ENCODE measurements at regions not wholly inside any gene's neighbourhood (a gene's known extent, or its start where the extent isn't known, plus 50 kb on each side); places are given as distances from the start of the nearest gene placed in this dataset.

- CTCF ChIA-PET: no interaction called here
Observed at GRCh38 chr15:97165205-97165604, 795.3 kb upstream of the ARRDC4 start.

DNA sequence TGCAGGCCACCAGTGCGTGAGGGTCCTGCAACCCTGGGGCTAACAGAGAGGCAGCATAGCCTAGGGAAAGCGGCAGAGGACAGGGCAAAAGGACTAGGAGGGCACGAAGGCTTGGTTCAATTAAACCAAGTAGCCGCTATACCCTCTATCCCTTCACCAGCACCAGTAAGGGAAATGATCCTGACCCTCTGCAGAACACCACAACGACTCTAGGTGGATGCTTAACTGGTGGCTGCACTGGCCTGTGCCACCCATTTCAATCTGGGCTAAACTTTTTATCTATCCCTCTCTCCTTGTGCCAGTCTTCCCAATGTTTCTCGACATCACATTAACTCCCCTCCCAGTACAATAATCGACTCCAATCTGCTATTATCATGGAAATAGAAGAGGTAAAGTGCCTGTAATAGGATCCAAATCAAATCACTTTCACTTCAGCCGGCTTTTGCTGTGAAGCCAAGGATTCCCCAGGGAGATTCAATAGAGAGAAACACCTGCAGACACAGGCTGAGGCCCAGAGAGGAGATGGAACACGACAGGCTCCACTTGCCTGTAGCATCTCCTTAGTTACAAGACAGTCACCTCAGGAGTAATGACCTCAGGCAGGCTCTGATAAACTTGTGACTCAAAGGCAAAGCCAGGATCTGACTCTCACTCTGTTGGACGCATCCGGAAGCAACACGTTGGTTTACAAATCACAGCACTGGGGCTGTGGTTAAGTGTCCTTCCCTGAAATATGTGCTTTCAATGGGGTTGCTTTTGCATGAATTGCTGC is 791.6 kb upstream of the ARRDC4 start:
- ChIA-PET CTCF (no interaction called here), POLR2A (no interaction called here)
- TF ChIP-seq CTCF (IDR thresholded peaks at IDR 0.05; ENCODE audit: control extremely low read depth, extremely low read depth, low read depth, missing control alignments): no peak
- DNase-seq (ENCODE audit: extremely low spot score): no peak

More at GRCh38 chr15:97165205-97165604, 795.3 kb upstream of the ARRDC4 start:
- POLR2A ChIA-PET: no interaction called here
- no peak for DNase-seq (ENCODE audit: extremely low spot score)
- no peak for TF ChIP-seq CTCF (IDR thresholded peaks at IDR 0.05; ENCODE audit: control extremely low read depth, extremely low read depth, low read depth, missing control alignments)

DNA sequence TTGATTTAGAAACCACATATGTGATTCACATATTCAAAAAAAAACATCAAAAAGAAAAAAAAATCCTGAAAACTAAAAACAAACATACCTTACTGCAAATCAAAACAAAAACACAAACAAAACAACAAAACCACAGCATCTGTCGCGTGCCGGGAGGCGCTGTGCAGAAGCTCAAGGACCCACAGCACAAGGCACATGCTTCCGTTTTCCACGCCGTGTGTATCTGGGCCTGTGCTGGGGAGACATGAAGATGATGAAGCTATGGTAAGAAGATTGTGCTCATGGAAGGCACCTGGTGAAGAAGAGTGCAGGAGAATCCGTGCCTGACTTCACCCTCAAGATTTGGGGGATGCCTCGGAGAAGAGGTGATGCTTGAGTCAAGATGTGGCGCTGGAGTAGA is 788.9 kb upstream of the ARRDC4 start:
- no peak for TF ChIP-seq CTCF (IDR thresholded peaks at IDR 0.05; ENCODE audit: control extremely low read depth, extremely low read depth, low read depth, missing control alignments)
- CTCF ChIA-PET: no interaction called here
- POLR2A ChIA-PET: no interaction called here
- DNase-seq (ENCODE audit: extremely low spot score): no peak

- no peak for TF ChIP-seq CTCF (IDR thresholded peaks at IDR 0.05; ENCODE audit: control extremely low read depth, extremely low read depth, low read depth, missing control alignments)
- POLR2A ChIA-PET: no interaction called here
- CTCF ChIA-PET: interaction anchor here (0.9 kb wide), 1 partner anchor 139 kb away, joined by 3 read pairs; no protein-coding TSS in a partner anchor
- DNase-seq (ENCODE audit: extremely low spot score): no peak
Observed at GRCh38 chr15:97174886-97175540, 785.5 kb upstream of the ARRDC4 start.

GRCh38 chr15:97177151-97177577 is 783.3 kb upstream of the ARRDC4 start:
- DNase-seq (ENCODE audit: extremely low spot score): no peak
- ChIA-PET POLR2A (no interaction called here), CTCF (interaction anchor here (1.6 kb wide), 1 partner anchor 81 kb away, joined by 3 read pairs; no protein-coding TSS in a partner anchor)
- no peak for TF ChIP-seq CTCF (IDR thresholded peaks at IDR 0.05; ENCODE audit: control extremely low read depth, extremely low read depth, low read depth, missing control alignments)

- no peak for DNase-seq (ENCODE audit: extremely low spot score)
- ChIA-PET CTCF (interaction anchor here (1.3 to 1.5 kb wide), 2 partner anchors 31 kb away, joined by 3 to 4 read pairs; no protein-coding TSS in a partner anchor), POLR2A (no interaction called here)
- no peak for TF ChIP-seq CTCF (IDR thresholded peaks at IDR 0.05; ENCODE audit: control extremely low read depth, extremely low read depth, low read depth, missing control alignments)
Observed at GRCh38 chr15:97182581-97182980, 777.9 kb upstream of the ARRDC4 start.

Measured in GM10248 (cell line).